ENCODE measurements at regions not wholly inside any gene's neighbourhood (a gene's known extent, or its start where the extent isn't known, plus 50 kb on each side); places are given as distances from the start of the nearest gene placed in this dataset.

DNA sequence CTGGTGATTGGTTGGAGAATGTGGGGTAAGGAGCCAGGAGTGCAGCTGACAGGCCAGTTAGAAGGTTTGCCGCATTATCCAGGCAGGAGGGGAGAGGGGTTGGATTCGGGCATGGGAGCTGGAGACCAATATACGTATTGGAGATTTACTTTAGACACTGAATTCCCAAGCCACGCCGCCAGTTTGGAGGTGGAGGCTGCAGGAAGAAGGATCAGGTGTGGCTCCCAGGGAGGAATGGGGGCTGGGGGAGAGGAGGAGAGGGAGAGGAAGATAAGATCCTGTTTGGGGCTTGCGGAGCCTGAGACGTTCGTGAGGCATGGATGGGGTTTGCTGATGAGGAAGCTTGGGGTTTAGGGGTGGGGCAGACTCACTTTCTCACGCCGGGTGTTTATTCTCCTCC is 155.1 kb upstream of the IGSF21 start:
- Mint-ChIP-seq H3K27me3 (no peaks in the 10 kb centered on the region), H3K9me3 (no peaks in the 10 kb centered on the region), H3K4me3 (no peak overlapping the region), H3K36me3 (ENCODE audit: low read depth) (no peaks in the 10 kb centered on the region), H3K27ac (no peak overlapping the region), H3K4me1 (no peaks in the 10 kb centered on the region)
- ChIA-PET POLR2A (no interaction called here), CTCF (no interaction called here)
- no peak for DNase-seq

DNA sequence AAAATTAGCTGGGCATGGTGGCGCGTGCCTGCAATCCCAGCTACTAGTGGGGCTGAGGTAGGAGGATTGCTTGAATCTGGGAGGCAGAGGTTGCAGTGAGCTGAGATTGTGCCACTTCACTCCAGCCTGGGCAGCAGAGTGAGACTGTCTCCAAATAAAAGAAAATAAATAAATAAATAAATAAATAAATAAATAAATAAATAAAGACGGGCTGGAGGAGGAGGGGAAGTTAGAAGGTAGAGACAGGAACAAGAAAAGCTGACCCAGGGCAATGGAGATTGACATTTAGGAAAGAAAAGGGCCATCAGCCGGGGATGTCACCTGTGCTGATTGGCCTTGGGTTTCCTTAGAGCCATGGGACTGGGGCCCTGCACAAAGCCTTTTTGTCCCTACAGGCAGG is 153.7 kb upstream of the IGSF21 start:
- Mint-ChIP-seq H3K4me3 (no peak overlapping the region), H3K9me3 (no peaks in the 10 kb centered on the region), H3K4me1 (no peaks in the 10 kb centered on the region), H3K27ac (no peak overlapping the region), H3K36me3 (ENCODE audit: low read depth) (no peaks in the 10 kb centered on the region), H3K27me3 (no peaks in the 10 kb centered on the region)
- no peak for DNase-seq
- ChIA-PET POLR2A (no interaction called here), CTCF (no interaction called here)

DNA sequence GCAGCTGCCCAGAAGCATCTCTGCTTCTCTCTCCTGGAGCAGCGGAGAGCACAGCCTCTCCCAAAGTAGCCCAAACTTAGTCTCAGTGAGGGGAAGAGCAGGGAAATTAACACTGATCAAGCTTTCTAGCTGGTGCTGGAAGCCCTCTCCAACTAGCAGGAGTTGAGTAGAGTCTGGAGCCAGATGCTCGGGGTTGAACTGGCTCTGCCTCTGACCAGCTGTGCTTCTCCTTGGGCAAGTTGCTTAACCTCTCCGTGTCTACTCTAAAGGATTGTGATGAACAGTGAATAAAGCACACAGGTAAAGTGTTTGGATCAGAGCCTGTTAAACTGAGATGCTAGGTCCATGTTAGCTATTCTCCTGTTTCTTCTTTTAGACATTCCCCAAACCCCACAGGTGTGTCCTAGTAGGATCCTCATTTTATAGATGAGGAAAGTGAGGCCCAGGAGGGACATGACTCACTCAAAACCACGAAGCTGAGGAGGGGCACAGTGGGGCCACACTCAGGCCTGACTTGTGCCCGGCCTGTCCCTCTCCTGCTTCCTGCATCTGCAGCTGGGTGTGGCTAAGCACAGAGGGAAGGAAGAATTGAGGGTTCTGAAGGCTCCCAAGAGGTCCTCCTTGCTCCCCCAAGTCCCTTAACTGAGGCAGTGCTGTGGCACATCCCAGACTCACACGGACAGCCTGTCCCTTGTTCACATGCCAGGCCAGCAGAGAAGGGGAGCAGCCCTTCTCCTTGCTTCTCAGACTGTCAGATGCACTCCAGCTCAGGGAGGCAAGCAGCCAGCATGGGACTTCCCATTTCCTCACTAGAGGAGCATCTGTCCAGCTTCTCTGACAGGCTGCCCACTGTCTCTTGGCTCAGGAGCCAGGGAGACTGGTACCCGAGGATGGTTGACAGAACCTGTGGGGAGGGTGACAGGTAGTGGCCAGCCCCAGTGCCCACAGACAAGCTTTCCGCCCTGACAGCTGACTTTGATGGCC is 152.0 kb upstream of the IGSF21 start:
- Mint-ChIP-seq H3K36me3 (ENCODE audit: low read depth) (no peaks in the 10 kb centered on the region), H3K4me1 (no peaks in the 10 kb centered on the region), H3K9me3 (no peaks in the 10 kb centered on the region), H3K27ac (no peak overlapping the region), H3K4me3 (no peak overlapping the region), H3K27me3 (no peaks in the 10 kb centered on the region)
- no peak for DNase-seq
- ChIA-PET POLR2A (no interaction called here), CTCF (no interaction called here)

DNA sequence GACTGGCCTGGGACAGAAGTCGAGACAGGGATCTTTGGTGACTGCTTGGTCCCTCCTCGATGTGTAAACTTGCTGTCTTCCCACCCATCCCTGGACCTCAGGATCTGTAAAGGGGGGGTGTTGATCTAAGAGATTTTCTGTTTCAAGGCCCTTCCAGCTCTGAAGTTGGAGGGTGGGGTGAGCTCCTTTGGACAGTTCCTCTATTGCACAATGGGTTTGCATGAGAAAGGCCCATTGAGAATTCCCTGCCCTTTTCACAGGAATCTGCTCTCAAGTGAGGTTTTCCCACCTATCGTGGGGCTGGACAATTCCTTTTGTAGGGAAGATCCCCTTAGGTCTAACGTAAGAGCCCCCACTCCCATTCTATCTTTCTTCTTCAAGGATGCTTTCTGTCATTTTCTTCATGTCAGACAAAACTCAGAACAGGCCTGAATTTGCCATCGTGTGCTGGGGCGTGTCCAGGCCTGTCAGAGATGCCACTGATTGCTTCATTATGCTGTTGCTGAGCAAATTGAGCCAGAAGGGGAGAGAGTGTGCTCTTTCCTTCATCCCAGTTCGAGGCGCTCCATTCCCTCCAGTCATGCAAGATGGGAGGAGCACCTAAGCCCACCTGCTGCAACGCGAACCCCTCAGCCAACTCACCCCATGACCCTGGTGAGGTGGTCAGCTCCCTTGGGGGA is 149.9 kb upstream of the IGSF21 start:
- H3K4me1 Mint-ChIP-seq: no peaks in the 10 kb centered on the region
- CTCF ChIA-PET: no interaction called here
- H3K4me3 Mint-ChIP-seq: no peak overlapping the region
- H3K27ac Mint-ChIP-seq: no peak overlapping the region
- H3K36me3 Mint-ChIP-seq (ENCODE audit: low read depth): no peaks in the 10 kb centered on the region
- POLR2A ChIA-PET: no interaction called here
- no peaks in the 10 kb centered on the region for H3K9me3 Mint-ChIP-seq
- no peak for DNase-seq
- H3K27me3 Mint-ChIP-seq: no peaks in the 10 kb centered on the region

DNA sequence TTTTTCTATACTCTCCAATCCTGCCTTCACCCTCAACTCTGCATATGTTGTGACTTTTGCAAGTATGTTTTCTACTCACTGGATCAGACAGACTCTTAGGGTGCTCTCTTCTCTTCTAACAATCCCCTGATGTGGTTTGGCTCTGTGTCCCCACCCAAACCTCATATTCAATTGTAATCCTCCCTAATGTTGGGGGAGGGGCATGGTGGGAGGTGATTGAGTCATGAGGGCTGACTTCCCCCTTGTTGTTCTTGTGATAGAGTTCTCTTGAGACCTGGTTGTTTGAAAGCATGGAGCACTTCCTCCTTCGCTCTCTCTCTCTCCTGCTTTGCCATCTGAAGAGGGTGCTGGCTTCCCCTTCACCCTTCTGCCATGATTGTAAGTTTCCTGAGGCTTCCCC is 148.9 kb upstream of the IGSF21 start:
- ChIA-PET POLR2A (no interaction called here), CTCF (no interaction called here)
- no peak for DNase-seq
- Mint-ChIP-seq H3K36me3 (ENCODE audit: low read depth) (no peaks in the 10 kb centered on the region), H3K27ac (no peak overlapping the region), H3K9me3 (no peaks in the 10 kb centered on the region), H3K4me1 (no peaks in the 10 kb centered on the region), H3K4me3 (no peak overlapping the region), H3K27me3 (no peaks in the 10 kb centered on the region)

DNA sequence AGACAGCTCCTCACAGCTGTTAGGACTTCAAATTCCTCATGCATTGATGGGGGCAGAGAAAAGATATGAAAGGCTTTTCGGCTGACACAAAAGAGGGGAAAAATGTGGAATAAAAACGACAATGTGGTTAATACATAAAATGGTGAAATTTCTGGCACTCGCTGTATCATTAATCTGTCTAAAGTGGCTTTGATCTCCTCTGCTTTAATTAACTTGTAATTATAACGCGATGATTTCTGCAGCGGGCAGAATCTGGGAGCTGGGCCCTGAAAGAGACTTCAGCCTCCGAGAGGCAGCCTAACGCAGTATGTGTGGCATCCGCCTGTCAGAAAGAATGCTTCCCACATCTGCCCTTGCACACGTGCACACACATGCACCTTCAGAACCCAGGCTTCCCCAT is 144.1 kb upstream of the IGSF21 start:
- POLR2A ChIA-PET: no interaction called here

DNA sequence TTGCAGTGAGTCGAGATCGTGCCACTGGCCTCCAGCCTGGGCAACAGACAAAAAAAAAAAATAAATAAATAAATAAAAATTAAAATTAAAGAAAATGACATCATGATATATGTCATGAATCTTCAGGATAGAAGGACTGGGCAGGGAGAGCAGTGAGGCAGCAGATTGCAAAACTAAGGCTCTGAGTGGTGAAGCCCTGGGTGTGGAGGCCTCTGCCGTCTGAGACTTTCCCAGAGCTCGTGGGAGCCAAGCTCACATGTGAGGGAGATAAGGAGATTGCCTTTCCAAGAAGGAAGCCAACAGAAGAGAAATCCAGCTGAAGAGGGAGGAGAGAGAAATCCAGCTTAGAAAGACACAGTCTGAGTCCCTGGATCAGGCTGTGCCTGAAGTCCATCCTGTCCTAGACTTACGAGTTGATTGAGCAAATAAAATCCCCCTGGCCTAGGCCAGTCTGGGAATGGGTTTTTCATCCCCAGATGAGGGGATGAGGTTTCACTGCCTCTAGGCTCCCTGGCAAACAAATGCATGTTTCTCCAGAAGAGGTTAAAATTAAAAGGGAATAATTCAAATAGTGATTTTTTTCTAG is 142.0 kb upstream of the IGSF21 start:
- ChIA-PET POLR2A (no interaction called here), CTCF (no interaction called here)
- Mint-ChIP-seq H3K27ac (no peak overlapping the region), H3K4me1 (no peaks in the 10 kb centered on the region), H3K9me3 (no peaks in the 10 kb centered on the region), H3K4me3 (no peak overlapping the region), H3K27me3 (no peaks in the 10 kb centered on the region), H3K36me3 (ENCODE audit: low read depth) (no peaks in the 10 kb centered on the region)
- no peak for DNase-seq

More for the DNA sequence above, 144.1 kb upstream of the IGSF21 start:
- Mint-ChIP-seq H3K27ac (no peak overlapping the region), H3K27me3 (no peaks in the 10 kb centered on the region), H3K4me1 (no peaks in the 10 kb centered on the region), H3K36me3 (ENCODE audit: low read depth) (no peaks in the 10 kb centered on the region), H3K4me3 (no peak overlapping the region), H3K9me3 (no peaks in the 10 kb centered on the region)
- DNase-seq: no peak
- CTCF ChIA-PET: no interaction called here

DNA sequence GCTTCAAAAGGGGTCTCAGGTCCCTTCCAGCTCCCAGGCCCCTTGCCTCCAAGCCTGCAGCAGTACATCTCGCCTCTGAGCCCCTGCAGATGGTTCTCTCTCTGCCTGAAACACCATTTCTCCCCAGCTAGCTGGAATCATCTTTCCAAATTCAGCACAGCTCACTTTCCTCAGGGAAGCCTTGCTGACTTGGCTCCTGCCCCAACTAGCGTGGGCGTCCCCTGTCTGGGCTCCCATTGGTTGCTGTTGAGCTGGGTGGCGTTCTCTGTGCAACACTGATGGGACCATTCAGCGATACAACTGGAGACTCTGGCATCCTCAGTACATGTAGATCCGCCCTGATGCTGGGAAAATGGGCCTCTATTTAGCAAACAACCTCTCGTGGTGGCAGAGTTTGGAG is 141.3 kb upstream of the IGSF21 start:
- no peaks in the 10 kb centered on the region for H3K4me1 Mint-ChIP-seq
- no peak overlapping the region for H3K27ac Mint-ChIP-seq
- no peaks in the 10 kb centered on the region for H3K9me3 Mint-ChIP-seq
- ChIA-PET CTCF (no interaction called here), POLR2A (no interaction called here)
- no peak for DNase-seq
- H3K36me3 Mint-ChIP-seq (ENCODE audit: low read depth): no peaks in the 10 kb centered on the region
- no peak overlapping the region for H3K4me3 Mint-ChIP-seq
- H3K27me3 Mint-ChIP-seq: no peaks in the 10 kb centered on the region

DNA sequence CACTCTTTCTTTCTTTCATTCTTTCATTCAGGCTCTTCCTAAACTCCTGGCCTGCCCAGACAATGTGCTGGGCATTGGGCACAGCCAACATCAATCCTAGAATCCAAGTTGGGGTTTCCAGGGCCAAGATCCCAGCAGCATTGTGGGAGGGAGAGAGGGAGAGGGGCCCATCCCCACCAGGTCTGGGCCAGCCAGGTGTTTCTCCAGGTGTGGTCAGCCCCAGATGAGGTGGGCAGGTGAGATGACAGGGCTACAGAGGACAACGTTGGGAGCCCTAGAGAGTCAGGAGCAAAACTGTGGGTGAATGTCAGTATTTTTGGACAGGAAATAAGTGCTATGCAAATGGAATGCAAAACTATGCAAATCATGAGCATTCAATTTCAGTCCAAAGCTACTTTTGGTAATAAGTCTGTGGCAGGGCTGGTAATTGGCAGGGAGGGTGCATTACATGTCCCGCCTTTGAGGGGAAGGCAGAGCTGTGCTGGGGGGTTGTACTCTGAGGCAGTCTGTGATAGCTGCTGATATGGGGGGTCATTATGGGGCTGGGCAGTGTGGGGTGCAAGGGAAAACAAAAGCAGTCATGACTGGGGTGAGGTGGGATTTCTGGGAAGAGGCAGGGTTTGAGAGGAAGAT is 139.9 kb upstream of the IGSF21 start:
- ChIA-PET CTCF (interaction anchor here (0.7 kb wide), 1 partner anchor 410 kb away, joined by 7 read pairs; no protein-coding TSS in a partner anchor), POLR2A (no interaction called here)
- no peaks in the 10 kb centered on the region for H3K9me3 Mint-ChIP-seq
- no peaks in the 10 kb centered on the region for H3K4me1 Mint-ChIP-seq
- no peaks in the 10 kb centered on the region for H3K36me3 Mint-ChIP-seq (ENCODE audit: low read depth)
- H3K27me3 Mint-ChIP-seq: no peaks in the 10 kb centered on the region
- DNase-seq: no peak
- H3K4me3 Mint-ChIP-seq: no peak overlapping the region
- H3K27ac Mint-ChIP-seq: no peak overlapping the region

DNA sequence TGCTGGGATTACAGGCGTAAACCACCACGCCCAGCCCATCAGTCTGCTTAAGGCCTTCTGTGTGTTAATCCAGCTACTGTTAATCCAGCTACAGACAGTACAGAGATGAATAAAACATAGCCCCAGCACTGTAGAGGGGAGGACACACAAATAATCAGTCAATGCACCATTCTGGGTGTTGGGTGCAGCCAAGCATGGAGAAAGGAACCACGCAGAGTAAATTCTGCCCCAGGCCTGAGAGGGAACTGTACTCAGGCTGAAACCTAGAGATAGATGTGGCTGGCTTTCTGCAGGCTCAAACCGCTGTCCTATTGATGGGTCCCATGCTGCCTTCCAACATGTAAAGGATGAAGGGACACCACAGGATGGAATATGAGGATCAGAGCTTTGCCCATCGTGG is 136.8 kb upstream of the IGSF21 start:
- Mint-ChIP-seq H3K27me3 (peaks cover 3% of the 10 kb centered on the region), H3K9me3 (no peaks in the 10 kb centered on the region)
- CTCF ChIA-PET: no interaction called here

DNA sequence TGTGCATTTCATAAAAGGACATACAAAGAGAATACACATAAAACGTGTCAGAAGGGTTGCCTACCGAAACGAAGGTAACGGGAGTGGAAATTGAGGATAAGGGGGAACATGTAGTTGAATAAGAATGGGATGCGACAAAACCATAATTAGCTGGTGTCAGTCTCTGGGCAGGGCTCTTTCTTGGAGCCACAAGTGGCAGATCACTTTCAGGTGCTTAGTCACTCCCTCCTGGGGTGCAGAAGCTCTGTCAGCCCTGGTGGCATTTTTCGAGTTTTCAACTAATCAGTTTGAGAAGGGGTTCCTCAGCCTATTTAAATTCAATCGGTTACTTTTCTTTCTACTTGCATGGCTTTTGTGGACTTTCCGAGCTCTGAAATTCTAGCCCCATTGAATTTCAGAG is 133.9 kb upstream of the IGSF21 start:
- Mint-ChIP-seq H3K9me3 (no peaks in the 10 kb centered on the region), H3K27ac (no peak overlapping the region), H3K27me3 (peaks cover 3% of the 10 kb centered on the region), H3K4me1 (no peaks in the 10 kb centered on the region), H3K4me3 (no peak overlapping the region), H3K36me3 (ENCODE audit: low read depth) (no peaks in the 10 kb centered on the region)
- CTCF ChIA-PET: no interaction called here
- POLR2A ChIA-PET: no interaction called here
- DNase-seq: no peak

More for the DNA sequence above, 136.8 kb upstream of the IGSF21 start:
- Mint-ChIP-seq H3K4me3 (no peak overlapping the region), H3K36me3 (ENCODE audit: low read depth) (no peaks in the 10 kb centered on the region), H3K4me1 (no peaks in the 10 kb centered on the region), H3K27ac (no peak overlapping the region)
- DNase-seq: no peak
- POLR2A ChIA-PET: no interaction called here

DNA sequence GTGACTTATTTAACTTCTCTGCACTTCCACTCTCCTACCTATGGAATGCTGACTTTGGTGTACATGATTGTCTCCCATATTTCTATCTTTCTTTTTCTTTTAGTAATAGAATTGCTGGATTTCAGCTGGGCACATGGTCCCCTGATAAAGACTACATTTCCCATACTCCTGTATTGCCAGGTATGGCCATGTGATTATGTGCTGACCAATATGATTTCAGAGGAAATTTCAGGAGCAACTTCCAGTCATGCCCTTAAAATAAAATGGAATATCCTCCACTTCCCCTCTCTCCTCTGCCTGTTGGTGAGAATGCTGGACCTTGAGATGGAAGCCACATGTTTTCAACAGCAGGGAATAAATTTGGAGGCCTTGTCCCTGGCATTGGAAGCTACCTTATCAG is 130.7 kb upstream of the IGSF21 start:
- Mint-ChIP-seq H3K9me3 (no peaks in the 10 kb centered on the region), H3K27ac (no peak overlapping the region), H3K36me3 (ENCODE audit: low read depth) (no peaks in the 10 kb centered on the region), H3K4me1 (no peaks in the 10 kb centered on the region), H3K4me3 (no peak overlapping the region), H3K27me3 (peaks cover 3% of the 10 kb centered on the region)
- DNase-seq: no peak
- CTCF ChIA-PET: no interaction called here
- POLR2A ChIA-PET: no interaction called here

DNA sequence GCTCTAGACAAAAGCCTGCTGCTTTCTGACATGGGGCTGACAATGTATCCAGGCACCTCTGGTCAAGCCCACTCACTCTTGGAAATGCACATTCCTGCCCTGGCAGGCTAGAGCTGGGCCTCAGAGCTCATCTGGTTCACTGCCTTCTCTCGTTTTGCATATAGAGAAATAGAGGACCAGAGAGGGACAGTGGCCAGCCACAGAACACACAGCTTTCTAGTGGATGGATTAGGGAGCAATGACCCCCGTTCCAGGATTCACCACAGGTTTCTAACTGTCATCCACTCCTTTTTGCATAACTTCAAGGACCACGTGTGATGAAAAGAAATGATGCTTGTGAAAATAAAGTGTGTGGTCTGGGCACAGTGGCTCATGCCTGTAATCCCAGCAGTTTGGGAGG is 129.6 kb upstream of the IGSF21 start:
- ChIA-PET CTCF (no interaction called here), POLR2A (no interaction called here)
- no peaks in the 10 kb centered on the region for H3K4me1 Mint-ChIP-seq

More for the DNA sequence above, 129.6 kb upstream of the IGSF21 start:
- H3K36me3 Mint-ChIP-seq (ENCODE audit: low read depth): no peaks in the 10 kb centered on the region
- H3K27me3 Mint-ChIP-seq: peaks cover 3% of the 10 kb centered on the region
- H3K4me3 Mint-ChIP-seq: no peak overlapping the region
- DNase-seq: no peak
- no peaks in the 10 kb centered on the region for H3K9me3 Mint-ChIP-seq
- no peak overlapping the region for H3K27ac Mint-ChIP-seq
